B cell (primary cell): ENCODE measurements at regions not wholly inside any gene's neighbourhood (a gene's known extent, or its start where the extent isn't known, plus 50 kb on each side); places are given as distances from the start of the nearest gene placed in this dataset.

Experiments used
- ATAC-seq: fragments of 200-7000 bp; cut with Tn5 transposase; one replicate; pipeline ENCODE4 v1.10.0; 2021; ENCODE audit warnings: low read depth, mild to moderate bottlenecking, moderate number of reproducible peaks, moderate library complexity
- CTCF ChIA-PET: fragments of 350-600 bp; sonication (Branson Sonifier 250); formaldehyde crosslinking; loops from one replicate; lab custom pipeline; 2021; ENCODE audit warnings: antibody characterized with exemption, inconsistent platforms; lab: Charles Lee
- POLR2A ChIA-PET: fragments of 350-600 bp; sonication (Branson Sonifier 250); formaldehyde crosslinking; loops from one replicate; lab custom pipeline; 2021; ENCODE audit warnings: antibody characterized with exemption; lab: Charles Lee
- DNase-seq: peaks from one replicate; pipeline ENCODE4 v3.0.0; 2013
- H2AFZ ChIP-seq: 2 replicates; pipeline ENCODE4 v1.6.1; 2012; ENCODE audit warnings: mild to moderate bottlenecking, low read depth, low read length; ENCODE audit not compliant: insufficient read depth, poor library complexity, severe bottlenecking
- H3K27ac ChIP-seq, 2 donors: 1 replicate in 1 of 2; 2 replicates in 1 of 2; pipeline ENCODE4 v1.5.1; 2012 to 2013; ENCODE audit warnings: low read length in 2 of 2, mild to moderate bottlenecking in 2 of 2, moderate library complexity in 1 of 2
- H3K27me3 ChIP-seq, 4 experiments: fragments of 200-600 bp in 1 of 4; sonication (generic) in 1 of 4; replicated peaks in 1 of 4; 1 replicate in 2 of 4; 2 replicates in 2 of 4; pipeline versions ENCODE4 v1.6.1 to v1.7.0; 2013 to 2016; ENCODE audit warnings: low read length in 3 of 4, mild to moderate bottlenecking in 2 of 4, mixed read lengths in 1 of 4, moderate library complexity in 1 of 4; ENCODE audit not compliant: insufficient read depth in 4 of 4, control insufficient read depth in 3 of 4; ENCODE audit errors: control extremely low read depth in 1 of 4
- H3K36me3 ChIP-seq, 2 experiments: replicated peaks in 1 of 2; 1 replicate in 1 of 2; 2 replicates in 1 of 2; pipeline versions ENCODE4 v1.6.1 to v1.7.1; 2013; ENCODE audit warnings: low read length in 1 of 2; ENCODE audit not compliant: insufficient read depth in 2 of 2, control insufficient read depth in 1 of 2; ENCODE audit errors: control extremely low read depth in 1 of 2, extremely low read depth in 1 of 2
- H3K4me1 ChIP-seq, 2 donors: fragments of 200-600 bp in 1 of 2; sonication (generic) in 1 of 2; 1 replicate in 1 of 2; 2 replicates in 1 of 2; pipeline versions ENCODE4 v1.5.1 to v1.6.1; 2013 to 2017; ENCODE audit warnings: low read length in 2 of 2; ENCODE audit not compliant: control insufficient read depth in 2 of 2, insufficient read depth in 2 of 2
- H3K4me2 ChIP-seq: replicated peaks from 2 replicates; pipeline ENCODE3; 2012; ENCODE audit warnings: mild to moderate bottlenecking, low read depth, low read length; ENCODE audit not compliant: poor library complexity, severe bottlenecking
- H3K4me3 ChIP-seq, 5 experiments: fragments of 200-600 bp in 1 of 5; sonication (generic) in 1 of 5; 1 replicate in 3 of 5; 2 replicates in 2 of 5; pipeline versions ENCODE4 v1.5.1 to v1.7.0; 2011 to 2016; ENCODE audit warnings: low read length in 4 of 5, mild to moderate bottlenecking in 4 of 5, low read depth in 2 of 5, control low read depth in 1 of 5, moderate library complexity in 1 of 5; ENCODE audit not compliant: insufficient read depth in 1 of 5; ENCODE audit errors: control extremely low read depth in 1 of 5, extremely low read depth in 1 of 5
- H3K79me2 ChIP-seq: fragments of 200-600 bp; sonication (generic); one replicate; pipeline ENCODE4 v1.6.0; 2016; ENCODE audit warnings: low read length; ENCODE audit not compliant: control insufficient read depth, insufficient read depth
- H3K9ac ChIP-seq: fragments of 200-600 bp; sonication (generic); 2 replicates; pipeline ENCODE4 v1.6.1; 2017; ENCODE audit warnings: mild to moderate bottlenecking, low read length, moderate library complexity
- H3K9me3 ChIP-seq, 3 donors: one replicate each; pipeline versions ENCODE4 v1.6.1 to v1.7.1; 2013; ENCODE audit warnings: low read length in 2 of 3; ENCODE audit not compliant: control insufficient read depth in 2 of 3, insufficient read depth in 1 of 3; ENCODE audit errors: control extremely low read depth in 1 of 3
- H4K20me1 ChIP-seq: 2 replicates; pipeline ENCODE4 v1.6.0; 2012; ENCODE audit warnings: mild to moderate bottlenecking, low read length; ENCODE audit not compliant: insufficient read depth, control insufficient read depth, poor library complexity, severe bottlenecking
- H3K27ac Mint-ChIP-seq: one replicate; pipeline ENCODE4 v1.8.0; 2021; ENCODE audit warnings: mixed read lengths
- H3K27me3 Mint-ChIP-seq: one replicate; pipeline ENCODE4 v1.8.0; 2021; ENCODE audit warnings: mixed read lengths
- H3K4me1 Mint-ChIP-seq: one replicate; pipeline ENCODE4 v1.8.0; 2021; ENCODE audit warnings: mixed read lengths
- H3K4me3 Mint-ChIP-seq: one replicate; pipeline ENCODE4 v1.8.0; 2021; ENCODE audit warnings: mixed read lengths
- H3K9me3 Mint-ChIP-seq: one replicate; pipeline ENCODE4 v1.8.0; 2022; ENCODE audit warnings: mixed read lengths; ENCODE audit not compliant: insufficient read depth
- EZH2 ChIP-seq: IDR thresholded peaks from 2 replicates; pipeline ENCODE4 v1.6.1; 2012; ENCODE audit warnings: borderline replicate concordance, low read depth, mild to moderate bottlenecking, moderate library complexity, low read length; ENCODE audit not compliant: insufficient read depth, poor library complexity, severe bottlenecking
- WGBS: methylation state at CpG from one replicate; pipeline ENCODE4 v1.1.5; 2013; ENCODE audit warnings: missing lambda C conversion rate; ENCODE audit not compliant: insufficient coverage; 5-methylcytosine and 5-hydroxymethylcytosine counted together
- intact Hi-C: fragments of 100-400 bp; cut with micrococcal nuclease; formaldehyde crosslinking; loops from one replicate; pipeline ENCODE4 v1.10.0; 2022
- TF ChIP-seq, protein P1 (sequence below): fragments of 200-600 bp; IDR thresholded peaks from one replicate; pipeline ENCODE4 v1.8.0; 2022; ENCODE audit warnings: antibody characterized with exemption, mild to moderate bottlenecking

DNA sequence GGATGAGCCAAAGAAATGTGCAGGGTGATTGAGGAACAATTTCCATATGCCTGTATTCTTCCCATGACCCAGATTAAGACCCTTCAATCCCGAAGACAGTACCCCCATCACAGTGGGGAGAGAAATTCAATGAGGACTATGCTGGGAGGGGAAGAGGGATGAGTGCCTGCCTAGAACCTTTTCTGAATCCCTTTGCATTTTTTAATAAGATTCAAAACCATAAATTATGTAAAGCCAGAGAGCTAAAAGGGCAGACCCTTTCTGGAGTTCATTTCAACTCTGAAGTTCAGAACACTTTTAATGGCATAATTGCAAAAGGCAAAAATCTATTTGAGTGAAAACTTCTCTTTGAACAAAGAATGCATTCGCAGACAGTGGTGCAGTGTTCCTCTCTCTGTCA is 529.5 kb downstream of the NTRK3 start:
- TF ChIP-seq EZH2 = no peak
- TF ChIP-seq, protein P1, sequence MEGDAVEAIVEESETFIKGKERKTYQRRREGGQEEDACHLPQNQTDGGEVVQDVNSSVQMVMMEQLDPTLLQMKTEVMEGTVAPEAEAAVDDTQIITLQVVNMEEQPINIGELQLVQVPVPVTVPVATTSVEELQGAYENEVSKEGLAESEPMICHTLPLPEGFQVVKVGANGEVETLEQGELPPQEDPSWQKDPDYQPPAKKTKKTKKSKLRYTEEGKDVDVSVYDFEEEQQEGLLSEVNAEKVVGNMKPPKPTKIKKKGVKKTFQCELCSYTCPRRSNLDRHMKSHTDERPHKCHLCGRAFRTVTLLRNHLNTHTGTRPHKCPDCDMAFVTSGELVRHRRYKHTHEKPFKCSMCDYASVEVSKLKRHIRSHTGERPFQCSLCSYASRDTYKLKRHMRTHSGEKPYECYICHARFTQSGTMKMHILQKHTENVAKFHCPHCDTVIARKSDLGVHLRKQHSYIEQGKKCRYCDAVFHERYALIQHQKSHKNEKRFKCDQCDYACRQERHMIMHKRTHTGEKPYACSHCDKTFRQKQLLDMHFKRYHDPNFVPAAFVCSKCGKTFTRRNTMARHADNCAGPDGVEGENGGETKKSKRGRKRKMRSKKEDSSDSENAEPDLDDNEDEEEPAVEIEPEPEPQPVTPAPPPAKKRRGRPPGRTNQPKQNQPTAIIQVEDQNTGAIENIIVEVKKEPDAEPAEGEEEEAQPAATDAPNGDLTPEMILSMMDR = no peak
- no peaks in the 10 kb centered on the region for H4K20me1 ChIP-seq
- H3K79me2 ChIP-seq = no peaks in the 10 kb centered on the region
- no peak overlapping the region for H3K27ac ChIP-seq
- no peaks in the 10 kb centered on the region for H3K4me1 ChIP-seq
- H3K4me3 ChIP-seq = no peak overlapping the region
- peaks cover 0 to 1% (median 0%) of the 10 kb centered on the region in 3 donors for H3K9me3 ChIP-seq
- H3K9me3 Mint-ChIP-seq = no peaks in the 10 kb centered on the region
- H3K4me3 Mint-ChIP-seq = no peak overlapping the region
- no peak overlapping the region for H2AFZ ChIP-seq
- ChIA-PET POLR2A (no interaction called here), CTCF (no interaction called here)
- ATAC-seq (no peak), DNase-seq (no peak)
- H3K9ac ChIP-seq = no peak overlapping the region
- 64% methylated on average over 1 of the region's 2 CpGs for WGBS
- no peak overlapping the region for H3K27ac Mint-ChIP-seq
- intact Hi-C loops = no loop called here
- H3K27me3 Mint-ChIP-seq = no peaks in the 10 kb centered on the region
- H3K27me3 ChIP-seq = peaks cover 0 to 4% (median 0%) of the 10 kb centered on the region in 4 experiments
- H3K4me1 Mint-ChIP-seq = no peaks in the 10 kb centered on the region
- H3K4me2 ChIP-seq = no peak overlapping the region
- H3K36me3 ChIP-seq = no peaks in the 10 kb centered on the region

DNA sequence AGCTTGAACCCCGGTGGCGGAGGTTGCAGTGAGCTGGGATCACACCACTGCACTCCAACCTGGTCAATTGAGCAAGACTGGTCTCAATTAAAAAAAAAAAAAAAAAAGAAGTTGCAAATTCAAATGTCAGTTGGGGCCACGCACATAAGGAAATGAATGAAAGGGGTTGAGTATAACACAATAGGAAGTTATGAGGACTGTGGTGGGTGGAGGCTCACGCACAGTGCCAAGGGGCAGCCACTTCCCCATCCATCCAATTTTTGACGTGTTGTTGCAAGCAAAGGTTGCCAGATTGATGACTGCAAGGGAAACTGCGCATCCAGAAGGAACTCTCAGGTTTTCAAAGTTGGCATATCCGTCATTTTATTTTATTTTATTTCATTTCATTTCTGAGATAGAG is 532.2 kb downstream of the NTRK3 start:
- Histone ChIP-seq H2AFZ (no peak overlapping the region), H3K36me3 (no peaks in the 10 kb centered on the region), H3K4me3 (no peak overlapping the region), H3K79me2 (no peaks in the 10 kb centered on the region), H3K9ac (no peak overlapping the region), H3K4me1 (no peaks in the 10 kb centered on the region), H3K4me2 (no peak overlapping the region), H3K9me3 (peaks cover 0 to 1% (median 0%) of the 10 kb centered on the region in 3 donors), H4K20me1 (no peaks in the 10 kb centered on the region), H3K27ac (no peak overlapping the region), H3K27me3 (no peaks in the 10 kb centered on the region)
- ATAC-seq = no peak
- no peak for TF ChIP-seq EZH2
- TF ChIP-seq, protein P1 = no peak
- Mint-ChIP-seq H3K4me1 (no peaks in the 10 kb centered on the region), H3K27me3 (no peaks in the 10 kb centered on the region), H3K4me3 (no peak overlapping the region), H3K27ac (no peak overlapping the region), H3K9me3 (no peaks in the 10 kb centered on the region)
- no peak for DNase-seq
- intact Hi-C loops = no loop called here
- ChIA-PET CTCF (no interaction called here), POLR2A (no interaction called here)
- 66% methylated on average over 4 of the region's 7 CpGs for WGBS
